A673 (cell line): ENCODE measurements at regions not wholly inside any gene's neighbourhood (a gene's known extent, or its start where the extent isn't known, plus 50 kb on each side); places are given as distances from the start of the nearest gene placed in this dataset.

Experiments
- BruUV-seq: library from RNA; stranded (reverse); fragments of 400-500 nt; replicated peaks from 2 replicates; lab custom pipeline; 2021; lab: Mats Ljungman, UMichigan
- CTCF ChIA-PET: fragments of 300-600 bp; sonication (Branson Sonifier 250); formaldehyde crosslinking; loops from one replicate; lab custom pipeline; 2022; ENCODE audit warnings: antibody characterized with exemption; lab: Charles Lee
- POLR2A ChIA-PET: fragments of 300-600 bp; sonication (Branson Sonifier 250); formaldehyde crosslinking; loops from one replicate; lab custom pipeline; 2022; ENCODE audit warnings: antibody characterized with exemption; ENCODE audit not compliant: low non-redundant PET; lab: Charles Lee
- DNase-seq: peaks from one replicate; pipeline ENCODE4 v3.0.0-alpha.2; 2015; ENCODE audit warnings: low spot score
- H3K27ac ChIP-seq: fragments of 200-600 bp; sonication (generic); 2 replicates; pipeline ENCODE4 v1.5.1; 2016; ENCODE audit warnings: mixed run types, low read depth, mild to moderate bottlenecking, mixed read lengths, antibody characterized with exemption, low read length; ENCODE audit not compliant: poor library complexity, severe bottlenecking
- H3K27me3 ChIP-seq: fragments of 200-600 bp; sonication (generic); replicated peaks from 2 replicates; pipeline ENCODE4 v1.6.1; 2017; ENCODE audit warnings: mixed run types, low read depth, mild to moderate bottlenecking, mixed read lengths, antibody characterized with exemption, low read length; ENCODE audit not compliant: insufficient read depth, poor library complexity
- H3K36me3 ChIP-seq: fragments of 200-600 bp; sonication (generic); 2 replicates; pipeline ENCODE4 v1.6.1; 2016; ENCODE audit warnings: mixed run types, mild to moderate bottlenecking, mixed read lengths, antibody characterized with exemption, low read length; ENCODE audit not compliant: insufficient read depth, poor library complexity, severe bottlenecking
- H3K4me1 ChIP-seq: fragments of 200-600 bp; sonication (generic); 2 replicates; pipeline ENCODE4 v1.6.1; 2017; ENCODE audit warnings: mixed run types, mild to moderate bottlenecking, mixed read lengths, antibody characterized with exemption, low read length; ENCODE audit not compliant: insufficient read depth, poor library complexity, severe bottlenecking
- H3K4me3 ChIP-seq: fragments of 200-600 bp; sonication (generic); 2 replicates; pipeline ENCODE4 v1.5.1; 2016; ENCODE audit warnings: low read depth, mixed run types, mild to moderate bottlenecking, mixed read lengths, low read length; ENCODE audit not compliant: poor library complexity, severe bottlenecking
- H3K9me3 ChIP-seq: fragments of 200-600 bp; sonication (generic); 2 replicates; pipeline ENCODE4 v1.6.1; 2016; ENCODE audit warnings: mixed run types, low read depth, mild to moderate bottlenecking, mixed read lengths, antibody characterized with exemption, low read length; ENCODE audit not compliant: poor library complexity, severe bottlenecking
- EZH2 ChIP-seq: fragments of 200-600 bp; sonication (generic); IDR thresholded peaks from 2 replicates; pipeline ENCODE4 v1.6.1; 2017; ENCODE audit warnings: borderline replicate concordance, low read depth, mild to moderate bottlenecking, mixed read lengths, antibody characterized with exemption, low read length; ENCODE audit not compliant: poor library complexity, severe bottlenecking
- intact Hi-C: fragments of 100-400 bp; cut with micrococcal nuclease; formaldehyde crosslinking; loops from one replicate; pipeline ENCODE4 v1.10.0; 2022; ENCODE audit not compliant: unreplicated experiment
- TF ChIP-seq, protein P1 (sequence below): fragments of 300-800, 200-600 bp; sonication (generic); conservative IDR thresholded peaks from 2 replicates; pipeline ENCODE4 v1.5.1; 2017; ENCODE audit warnings: low read depth, mild to moderate bottlenecking, antibody characterized with exemption, low read length, moderate library complexity, mixed read lengths

DNA sequence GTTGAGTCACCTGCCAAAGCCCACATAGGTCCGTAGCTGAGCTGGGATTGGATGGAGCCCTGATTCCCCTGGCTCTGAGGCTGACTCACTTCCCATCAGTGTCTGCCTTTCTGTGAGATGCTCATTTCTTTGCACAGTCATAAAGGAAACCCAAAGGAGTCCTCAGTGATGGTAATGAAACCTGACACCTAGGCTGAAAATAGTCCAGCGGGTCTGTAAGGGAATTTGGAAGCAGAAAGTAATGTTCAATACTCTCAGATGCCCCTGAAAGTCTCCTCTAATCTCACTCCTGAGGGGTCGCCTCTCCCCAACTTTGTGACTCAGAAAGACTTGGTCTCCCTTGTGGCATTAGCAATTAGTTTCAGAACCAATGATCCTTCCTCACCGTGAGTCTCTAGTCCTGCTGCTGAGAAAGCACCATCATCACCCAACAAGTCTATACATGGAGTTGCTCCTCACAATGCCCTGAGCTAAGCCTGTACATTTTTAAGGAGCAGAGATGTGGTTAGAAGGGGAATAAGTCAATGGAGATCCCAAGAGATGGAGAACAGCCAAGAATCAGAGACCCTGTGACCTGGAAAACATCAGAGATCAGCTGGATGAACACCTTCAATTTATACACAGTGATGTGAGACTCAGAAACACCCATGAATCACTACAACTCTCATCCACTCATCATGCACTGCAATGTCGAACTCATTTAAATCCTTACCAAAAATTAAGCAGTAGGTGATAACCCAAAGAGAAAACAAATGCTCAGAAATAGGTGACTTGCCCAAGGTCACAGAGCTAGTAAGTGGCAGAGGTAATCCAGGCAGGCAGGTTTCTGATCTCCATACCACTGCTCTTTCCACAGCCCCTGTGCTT lies 219.0 kb upstream of the CPEB2 start:
- DNase-seq = peak; percentile 60
- intact Hi-C loops = no loop called here
- Histone ChIP-seq H3K36me3 (no peaks in the 10 kb centered on the region), H3K9me3 (no peaks in the 10 kb centered on the region), H3K4me3 (no peak overlapping the region), H3K27me3 (no peaks in the 10 kb centered on the region), H3K4me1 (no peaks in the 10 kb centered on the region), H3K27ac (no peak overlapping the region)
- TF ChIP-seq, protein P1, sequence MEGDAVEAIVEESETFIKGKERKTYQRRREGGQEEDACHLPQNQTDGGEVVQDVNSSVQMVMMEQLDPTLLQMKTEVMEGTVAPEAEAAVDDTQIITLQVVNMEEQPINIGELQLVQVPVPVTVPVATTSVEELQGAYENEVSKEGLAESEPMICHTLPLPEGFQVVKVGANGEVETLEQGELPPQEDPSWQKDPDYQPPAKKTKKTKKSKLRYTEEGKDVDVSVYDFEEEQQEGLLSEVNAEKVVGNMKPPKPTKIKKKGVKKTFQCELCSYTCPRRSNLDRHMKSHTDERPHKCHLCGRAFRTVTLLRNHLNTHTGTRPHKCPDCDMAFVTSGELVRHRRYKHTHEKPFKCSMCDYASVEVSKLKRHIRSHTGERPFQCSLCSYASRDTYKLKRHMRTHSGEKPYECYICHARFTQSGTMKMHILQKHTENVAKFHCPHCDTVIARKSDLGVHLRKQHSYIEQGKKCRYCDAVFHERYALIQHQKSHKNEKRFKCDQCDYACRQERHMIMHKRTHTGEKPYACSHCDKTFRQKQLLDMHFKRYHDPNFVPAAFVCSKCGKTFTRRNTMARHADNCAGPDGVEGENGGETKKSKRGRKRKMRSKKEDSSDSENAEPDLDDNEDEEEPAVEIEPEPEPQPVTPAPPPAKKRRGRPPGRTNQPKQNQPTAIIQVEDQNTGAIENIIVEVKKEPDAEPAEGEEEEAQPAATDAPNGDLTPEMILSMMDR = no peak
- TF ChIP-seq EZH2 = no peak
- BruUV-seq = no TSS peak
- POLR2A ChIA-PET = no interaction called here
- CTCF ChIA-PET = no interaction called here

DNA sequence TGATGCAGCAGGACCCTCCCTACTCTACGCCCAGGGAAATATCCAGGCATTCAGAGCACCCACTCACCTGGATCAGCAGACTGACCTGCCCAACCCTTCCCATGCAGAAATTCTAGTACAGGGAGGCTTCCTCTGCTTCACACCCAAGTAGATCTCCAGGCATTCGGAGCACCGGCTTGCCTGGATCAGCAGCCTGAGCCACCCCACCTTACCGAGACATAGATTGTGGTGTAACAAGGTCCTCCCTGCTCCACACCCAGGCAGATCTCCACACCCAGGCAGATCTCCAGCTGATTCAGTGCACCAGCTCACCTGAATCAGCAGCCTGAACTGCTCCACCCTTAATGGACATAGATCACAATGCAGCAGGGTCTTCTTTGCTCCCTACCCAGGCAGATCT lies 215.1 kb upstream of the CPEB2 start:
- no TSS peak for BruUV-seq
- H3K27me3 ChIP-seq = no peaks in the 10 kb centered on the region
- H3K4me3 ChIP-seq = no peak overlapping the region
- ChIA-PET POLR2A (no interaction called here), CTCF (no interaction called here)
- no peak for TF ChIP-seq EZH2
- TF ChIP-seq, protein P1 = no peak
- no peaks in the 10 kb centered on the region for H3K36me3 ChIP-seq
- DNase-seq = no peak
- H3K9me3 ChIP-seq = peaks cover 7% of the 10 kb centered on the region
- no peaks in the 10 kb centered on the region for H3K4me1 ChIP-seq
- H3K27ac ChIP-seq = no peak overlapping the region
- intact Hi-C loops = no loop called here

DNA sequence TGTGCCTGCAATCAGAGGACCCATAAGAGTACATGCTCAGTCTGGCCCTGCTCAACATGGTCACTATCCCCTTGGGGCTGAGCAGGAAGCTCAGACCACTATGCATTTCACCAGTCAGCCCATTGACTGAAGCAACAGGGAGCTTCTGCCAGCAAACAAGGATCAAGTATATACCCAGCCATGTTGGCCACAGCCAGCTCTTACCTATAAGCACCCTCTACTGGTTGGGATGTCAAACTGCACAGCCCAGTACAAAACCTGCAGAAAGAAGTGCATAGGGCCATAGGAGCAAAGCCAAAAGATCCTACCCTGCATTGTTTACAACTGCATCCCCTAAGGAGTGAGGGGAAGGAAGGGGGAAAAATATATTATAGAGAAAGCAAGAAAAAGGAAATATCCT lies 214.4 kb upstream of the CPEB2 start:
- Histone ChIP-seq H3K4me3 (no peak overlapping the region), H3K36me3 (no peaks in the 10 kb centered on the region), H3K27ac (no peak overlapping the region), H3K9me3 (peaks cover 7% of the 10 kb centered on the region), H3K4me1 (no peaks in the 10 kb centered on the region), H3K27me3 (no peaks in the 10 kb centered on the region)
- POLR2A ChIA-PET = no interaction called here
- intact Hi-C loops = no loop called here
- CTCF ChIA-PET = no interaction called here
- no peak for TF ChIP-seq EZH2
- TF ChIP-seq, protein P1 = peak; percentile 40; the same call in 1 of the 2 replicates
- BruUV-seq = no TSS peak
- DNase-seq = peak; percentile 47
